ENCODE measurements at regions not wholly inside any gene's neighbourhood (a gene's known extent, or its start where the extent isn't known, plus 50 kb on each side); places are given as distances from the start of the nearest gene placed in this dataset.
A peak's percentile ranks its signal among the peaks of the same experiment; 100 is the strongest.

- H3K36me3 ChIP-seq: no peaks in the 10 kb centered on the region
Measured at GRCh38 chr6:40931931-40932330, 107.1 kb downstream of the UNC5CL start.

GRCh38 chr6:40930555-40930954, 108.5 kb downstream of the UNC5CL start:
- H3K27ac ChIP-seq: no peak overlapping the region
- no peak for DNase-seq (ENCODE audit: low read depth in 1 of 2, low spot score in 2 of 2)

More at GRCh38 chr6:40931931-40932330, 107.1 kb downstream of the UNC5CL start:
- no peaks in the 10 kb centered on the region for H3K9me3 ChIP-seq (replicated peaks)
- no peaks in the 10 kb centered on the region for H3K27me3 ChIP-seq (replicated peaks)
- peak overlapping the region; percentile 81 for H3K27ac ChIP-seq
- peak in 1 of 2 experiments; percentile 34 for DNase-seq (ENCODE audit: low read depth in 1 of 2, low spot score in 2 of 2)
- H3K4me3 ChIP-seq: no peak overlapping the region
- H3K4me1 ChIP-seq (replicated peaks): peaks cover 49% of the 10 kb centered on the region

GRCh38 chr6:40930045-40930444, 109.0 kb downstream of the UNC5CL start:
- DNase-seq (ENCODE audit: low read depth in 1 of 2, low spot score in 2 of 2): no peak
- Histone ChIP-seq H3K27me3 (replicated peaks) (no peaks in the 10 kb centered on the region), H3K27ac (no peak overlapping the region), H3K9me3 (replicated peaks) (no peaks in the 10 kb centered on the region), H3K4me1 (replicated peaks) (peaks cover 35% of the 10 kb centered on the region), H3K4me3 (no peak overlapping the region), H3K36me3 (no peaks in the 10 kb centered on the region)

More at GRCh38 chr6:40930555-40930954, 108.5 kb downstream of the UNC5CL start:
- Histone ChIP-seq H3K4me1 (replicated peaks) (peaks cover 35% of the 10 kb centered on the region), H3K36me3 (no peaks in the 10 kb centered on the region), H3K27me3 (replicated peaks) (no peaks in the 10 kb centered on the region), H3K9me3 (replicated peaks) (no peaks in the 10 kb centered on the region), H3K4me3 (no peak overlapping the region)

- Histone ChIP-seq H3K27me3 (replicated peaks) (no peaks in the 10 kb centered on the region), H3K4me3 (no peak overlapping the region), H3K27ac (no peak overlapping the region), H3K9me3 (replicated peaks) (no peaks in the 10 kb centered on the region), H3K4me1 (replicated peaks) (peaks cover 31% of the 10 kb centered on the region), H3K36me3 (no peaks in the 10 kb centered on the region)
- DNase-seq (ENCODE audit: low read depth in 1 of 2, low spot score in 2 of 2): no peak
Measured at GRCh38 chr6:40929176-40929575, 109.8 kb downstream of the UNC5CL start.

- H3K4me1 ChIP-seq (replicated peaks): peaks cover 26% of the 10 kb centered on the region
- H3K27ac ChIP-seq: no peak overlapping the region
- no peaks in the 10 kb centered on the region for H3K9me3 ChIP-seq (replicated peaks)
- H3K4me3 ChIP-seq: no peak overlapping the region
- DNase-seq (ENCODE audit: low read depth in 1 of 2, low spot score in 2 of 2): no peak
- no peaks in the 10 kb centered on the region for H3K27me3 ChIP-seq (replicated peaks)
- H3K36me3 ChIP-seq: no peaks in the 10 kb centered on the region
Measured at GRCh38 chr6:40928763-40929162, 110.3 kb downstream of the UNC5CL start.

- Histone ChIP-seq H3K27ac (no peak overlapping the region), H3K36me3 (no peaks in the 10 kb centered on the region), H3K9me3 (replicated peaks) (no peaks in the 10 kb centered on the region), H3K4me3 (no peak overlapping the region), H3K4me1 (replicated peaks) (peaks cover 22% of the 10 kb centered on the region), H3K27me3 (replicated peaks) (no peaks in the 10 kb centered on the region)
- no peak for DNase-seq (ENCODE audit: low read depth in 1 of 2, low spot score in 2 of 2)
Measured at GRCh38 chr6:40928307-40928706, 110.7 kb downstream of the UNC5CL start.

- no peak overlapping the region for H3K4me3 ChIP-seq
- H3K27ac ChIP-seq: no peak overlapping the region
- no peaks in the 10 kb centered on the region for H3K27me3 ChIP-seq (replicated peaks)
- H3K9me3 ChIP-seq (replicated peaks): no peaks in the 10 kb centered on the region
- H3K4me1 ChIP-seq (replicated peaks): peaks cover 18% of the 10 kb centered on the region
- DNase-seq (ENCODE audit: low read depth in 1 of 2, low spot score in 2 of 2): no peak
- no peaks in the 10 kb centered on the region for H3K36me3 ChIP-seq
Measured at GRCh38 chr6:40925341-40925740, 113.7 kb downstream of the UNC5CL start.

- H3K4me3 ChIP-seq: no peak overlapping the region
- no peak overlapping the region for H3K27ac ChIP-seq
- H3K27me3 ChIP-seq (replicated peaks): no peaks in the 10 kb centered on the region
- no peaks in the 10 kb centered on the region for H3K36me3 ChIP-seq
- H3K9me3 ChIP-seq (replicated peaks): no peaks in the 10 kb centered on the region
- no peak for DNase-seq (ENCODE audit: low read depth in 1 of 2, low spot score in 2 of 2)
- peaks cover 18% of the 10 kb centered on the region for H3K4me1 ChIP-seq (replicated peaks)
Measured at GRCh38 chr6:40924839-40925238, 114.2 kb downstream of the UNC5CL start.

- peaks cover 18% of the 10 kb centered on the region for H3K4me1 ChIP-seq (replicated peaks)
- H3K27ac ChIP-seq: no peak overlapping the region
- no peaks in the 10 kb centered on the region for H3K9me3 ChIP-seq (replicated peaks)
- no peak overlapping the region for H3K4me3 ChIP-seq
- no peaks in the 10 kb centered on the region for H3K27me3 ChIP-seq (replicated peaks)
- H3K36me3 ChIP-seq: no peaks in the 10 kb centered on the region
- DNase-seq (ENCODE audit: low read depth in 1 of 2, low spot score in 2 of 2): no peak
Measured at GRCh38 chr6:40923880-40924279, 115.1 kb downstream of the UNC5CL start.

- peaks cover 21% of the 10 kb centered on the region for H3K4me1 ChIP-seq (replicated peaks)
- no peaks in the 10 kb centered on the region for H3K9me3 ChIP-seq (replicated peaks)
- no peak overlapping the region for H3K27ac ChIP-seq
- H3K27me3 ChIP-seq (replicated peaks): no peaks in the 10 kb centered on the region
- H3K4me3 ChIP-seq: no peak overlapping the region
- DNase-seq (ENCODE audit: low read depth in 1 of 2, low spot score in 2 of 2): no peak
- no peaks in the 10 kb centered on the region for H3K36me3 ChIP-seq
Measured at GRCh38 chr6:40923326-40923725, 115.7 kb downstream of the UNC5CL start.

GRCh38 chr6:40922281-40922680, 116.7 kb downstream of the UNC5CL start:
- DNase-seq (ENCODE audit: low read depth in 1 of 2, low spot score in 2 of 2): no peak
- Histone ChIP-seq H3K4me1 (replicated peaks) (peaks cover 22% of the 10 kb centered on the region), H3K9me3 (replicated peaks) (no peaks in the 10 kb centered on the region), H3K27ac (no peak overlapping the region), H3K27me3 (replicated peaks) (no peaks in the 10 kb centered on the region), H3K4me3 (no peak overlapping the region), H3K36me3 (no peaks in the 10 kb centered on the region)

GRCh38 chr6:40918040-40918651, 120.9 kb downstream of the UNC5CL start:
- H3K27me3 ChIP-seq (replicated peaks): no peaks in the 10 kb centered on the region

GRCh38 chr6:40917603-40918002, 121.4 kb downstream of the UNC5CL start:
- Histone ChIP-seq H3K4me1 (replicated peaks) (peaks cover 20% of the 10 kb centered on the region), H3K9me3 (replicated peaks) (no peaks in the 10 kb centered on the region), H3K27ac (no peak overlapping the region), H3K27me3 (replicated peaks) (no peaks in the 10 kb centered on the region), H3K36me3 (no peaks in the 10 kb centered on the region), H3K4me3 (no peak overlapping the region)
- DNase-seq (ENCODE audit: low read depth in 1 of 2, low spot score in 2 of 2): no peak

More at GRCh38 chr6:40918040-40918651, 120.9 kb downstream of the UNC5CL start:
- Histone ChIP-seq H3K36me3 (no peaks in the 10 kb centered on the region), H3K9me3 (replicated peaks) (no peaks in the 10 kb centered on the region), H3K4me1 (replicated peaks) (peaks cover 22% of the 10 kb centered on the region), H3K4me3 (no peak overlapping the region), H3K27ac (no peak overlapping the region)
- DNase-seq (ENCODE audit: low read depth in 1 of 2, low spot score in 2 of 2): no peak

- Histone ChIP-seq H3K4me3 (no peak overlapping the region), H3K9me3 (replicated peaks) (no peaks in the 10 kb centered on the region)
- no peak for DNase-seq (ENCODE audit: low read depth in 1 of 2, low spot score in 2 of 2)
Measured at GRCh38 chr6:40916845-40917244, 122.2 kb downstream of the UNC5CL start.

GRCh38 chr6:40915165-40915564, 123.9 kb downstream of the UNC5CL start:
- H3K9me3 ChIP-seq (replicated peaks): no peaks in the 10 kb centered on the region
- H3K27me3 ChIP-seq (replicated peaks): no peaks in the 10 kb centered on the region
- no peaks in the 10 kb centered on the region for H3K36me3 ChIP-seq
- 0 out of 2 replicates have a peak, but pooled peaks cover 4% of the 10 kb centered on the region for H3K4me1 ChIP-seq (replicated peaks)
- H3K27ac ChIP-seq: no peak overlapping the region
- H3K4me3 ChIP-seq: no peak overlapping the region
- DNase-seq (ENCODE audit: low read depth in 1 of 2, low spot score in 2 of 2): no peak

More at GRCh38 chr6:40916845-40917244, 122.2 kb downstream of the UNC5CL start:
- H3K36me3 ChIP-seq: no peaks in the 10 kb centered on the region
- peaks cover 13% of the 10 kb centered on the region for H3K4me1 ChIP-seq (replicated peaks)
- H3K27ac ChIP-seq: no peak overlapping the region
- no peaks in the 10 kb centered on the region for H3K27me3 ChIP-seq (replicated peaks)

All from SJSA1 (cell line).